IMR-90 (cell line): ENCODE measurements at regions not wholly inside any gene's neighbourhood (a gene's known extent, or its start where the extent isn't known, plus 50 kb on each side); places are given as distances from the start of the nearest gene placed in this dataset.

Experiments
- ATAC-seq: fragments of 200-7000 bp; cut with Tn5 transposase; 2 replicates; pipeline ENCODE4 v1.9.1; 2020; ENCODE audit warnings: low read depth, mild to moderate bottlenecking, moderate library complexity
- BruUV-seq: library from RNA; stranded (reverse); fragments of 400-500 nt; replicated peaks from 2 replicates; lab custom pipeline; 2021; lab: Mats Ljungman, UMichigan
- CTCF ChIA-PET: fragments of 300-600 bp; formaldehyde crosslinking; extraction: SDS; loops from one replicate; lab custom pipeline; 2021; ENCODE audit warnings: antibody characterized with exemption; lab: Yijun Ruan, JAX
- POLR2A ChIA-PET: fragments of 300-600 bp; sonication (Branson Sonifier 250); formaldehyde crosslinking; loops from one replicate; lab custom pipeline; 2022; ENCODE audit warnings: antibody characterized with exemption; ENCODE audit not compliant: unreplicated experiment; lab: Charles Lee
- DNase-seq: peaks from one replicate; pipeline ENCODE4 v3.0.0; 2013
- H2AFZ ChIP-seq: replicated peaks from 2 replicates; pipeline ENCODE3; 2013; ENCODE audit warnings: low read length, mild to moderate bottlenecking; ENCODE audit not compliant: poor library complexity
- H2AK5ac ChIP-seq: 2 replicates; pipeline ENCODE4 v1.6.1; 2013; ENCODE audit warnings: low read depth, low read length, inconsistent platforms
- H2AK9ac ChIP-seq: replicated peaks from 2 replicates; pipeline ENCODE3; 2013; ENCODE audit warnings: mild to moderate bottlenecking, low read depth, low read length, moderate library complexity; ENCODE audit not compliant: poor library complexity
- H2BK120ac ChIP-seq: 2 replicates; pipeline ENCODE4 v1.6.1; 2013; ENCODE audit warnings: low read depth, low read length, inconsistent platforms
- H2BK15ac ChIP-seq: 3 replicates; pipeline ENCODE4 v1.6.1; 2013; ENCODE audit warnings: low read depth, low read length, inconsistent platforms
- H2BK20ac ChIP-seq: 2 replicates; pipeline ENCODE4 v1.6.1; 2013; ENCODE audit warnings: low read depth, mild to moderate bottlenecking, inconsistent platforms, low read length, moderate library complexity
- H2BK5ac ChIP-seq: 2 replicates; pipeline ENCODE4 v1.6.1; 2013; ENCODE audit warnings: mild to moderate bottlenecking, low read depth, low read length, inconsistent platforms; ENCODE audit not compliant: poor library complexity, severe bottlenecking
- H3K14ac ChIP-seq: replicated peaks from 2 replicates; pipeline ENCODE4 v1.6.1; 2013; ENCODE audit warnings: low read depth, low read length, inconsistent platforms
- H3K18ac ChIP-seq: 2 replicates; pipeline ENCODE4 v1.6.1; 2013; ENCODE audit warnings: low read depth, low read length, control low read depth
- H3K23ac ChIP-seq: 2 replicates; pipeline ENCODE4 v1.6.1; 2013; ENCODE audit warnings: low read depth, low read length, inconsistent platforms
- H3K27ac ChIP-seq: 2 replicates; pipeline ENCODE4 v1.5.1; 2013; ENCODE audit warnings: mild to moderate bottlenecking, control low read depth, low read length; ENCODE audit not compliant: insufficient read depth
- H3K27me3 ChIP-seq: 2 replicates; pipeline ENCODE4 v1.6.1; 2013; ENCODE audit warnings: low read length; ENCODE audit not compliant: control insufficient read depth, insufficient read depth
- H3K36me3 ChIP-seq: 2 replicates; pipeline ENCODE4 v1.6.1; 2013; ENCODE audit warnings: low read length, mixed read lengths; ENCODE audit not compliant: control insufficient read depth, insufficient read depth
- H3K4ac ChIP-seq: 2 replicates; pipeline ENCODE4 v1.6.1; 2013; ENCODE audit warnings: low read depth, low read length, inconsistent platforms
- H3K4me1 ChIP-seq: 2 replicates; pipeline ENCODE4 v1.6.1; 2013; ENCODE audit warnings: low read length, mixed read lengths; ENCODE audit not compliant: control insufficient read depth, insufficient read depth
- H3K4me2 ChIP-seq: 2 replicates; pipeline ENCODE4 v1.6.1; 2013; ENCODE audit warnings: low read depth, mild to moderate bottlenecking, control low read depth, low read length, moderate library complexity
- H3K4me3 ChIP-seq: 2 replicates; pipeline ENCODE4 v1.5.1; 2013; ENCODE audit warnings: low read depth, mild to moderate bottlenecking, control low read depth, low read length, moderate library complexity; ENCODE audit not compliant: insufficient read depth
- H3K56ac ChIP-seq: 2 replicates; pipeline ENCODE4 v1.6.1; 2013; ENCODE audit warnings: low read length, inconsistent platforms; ENCODE audit not compliant: insufficient read depth; ENCODE audit errors: extremely low read depth
- H3K79me1 ChIP-seq, 2 experiments: 2 replicates each; pipeline ENCODE4 v1.6.1; 2013; ENCODE audit warnings: low read length in 2 of 2, inconsistent platforms in 1 of 2, low read depth in 1 of 2
- H3K9ac ChIP-seq: 2 replicates; pipeline ENCODE4 v1.6.1; 2013; ENCODE audit warnings: low read depth, low read length, control low read depth
- H3K9me1 ChIP-seq: 2 replicates; pipeline ENCODE4 v1.6.1; 2013; ENCODE audit warnings: low read length, inconsistent platforms; ENCODE audit not compliant: insufficient read depth
- H3K9me3 ChIP-seq: 2 replicates; pipeline ENCODE4 v1.6.1; 2013; ENCODE audit warnings: low read length; ENCODE audit not compliant: control insufficient read depth, insufficient read depth
- H4K20me1 ChIP-seq: 2 replicates; pipeline ENCODE4 v1.6.1; 2013; ENCODE audit warnings: low read length, inconsistent platforms; ENCODE audit not compliant: insufficient read depth
- H4K5ac ChIP-seq: 2 replicates; pipeline ENCODE4 v1.6.1; 2013; ENCODE audit warnings: mild to moderate bottlenecking, low read depth, low read length, control low read depth
- H4K8ac ChIP-seq, 2 experiments: 2 replicates each; pipeline ENCODE4 v1.6.1; 2013; ENCODE audit warnings: low read depth in 2 of 2, low read length in 2 of 2, control low read depth in 1 of 2, inconsistent platforms in 1 of 2
- H4K91ac ChIP-seq: 2 replicates; pipeline ENCODE4 v1.6.1; 2013; ENCODE audit warnings: low read depth, low read length, inconsistent platforms; ENCODE audit not compliant: insufficient read depth
- CTCF ChIP-seq: conservative IDR thresholded peaks from 2 replicates; pipeline ENCODE4 v1.5.1; 2012; ENCODE audit warnings: mild to moderate bottlenecking, low read depth, low read length, improper control_type of control experiment
- ELK1 ChIP-seq: fragments of 150-350 bp; IDR thresholded peaks from 2 replicates; pipeline ENCODE4 v1.6.1; 2016; ENCODE audit warnings: low read depth, mild to moderate bottlenecking, low read length, moderate library complexity, borderline replicate concordance
- MAFK ChIP-seq: IDR thresholded peaks from 2 replicates; pipeline ENCODE4 v1.6.1; 2012; ENCODE audit warnings: low read depth, low read length, improper control_type of control experiment
- NFE2L2 ChIP-seq: fragments of 150-350 bp; IDR thresholded peaks from 2 replicates; pipeline ENCODE4 v1.6.1; 2016; ENCODE audit warnings: low read depth, mild to moderate bottlenecking, low read length
- RAD21 ChIP-seq: IDR thresholded peaks from 2 replicates; pipeline ENCODE4 v1.6.1; 2012; ENCODE audit warnings: low read length, improper control_type of control experiment
- SMC3 ChIP-seq: fragments of 150-350 bp; IDR thresholded peaks from 2 replicates; pipeline ENCODE4 v1.6.1; 2016; ENCODE audit warnings: low read depth, mild to moderate bottlenecking, antibody characterized with exemption, low read length, moderate library complexity
- USF2 ChIP-seq: fragments of 150-350 bp; IDR thresholded peaks from 2 replicates; pipeline ENCODE4 v1.6.1; 2017; ENCODE audit warnings: mild to moderate bottlenecking, antibody characterized with exemption, low read length, low read depth
- WGBS, 2 experiments: methylation state at CpG; one replicate each; pipeline versions ENCODE4 v1.1.5 to v1.1.7; 2013; ENCODE audit warnings: missing lambda C conversion rate in 2 of 2; ENCODE audit not compliant: insufficient read length in 1 of 2; ENCODE audit errors: extremely low coverage in 2 of 2; 5-methylcytosine and 5-hydroxymethylcytosine counted together
- dilution Hi-C: fragments of 300-500 bp; cut with HindIII; formaldehyde crosslinking; loops from one replicate; pipeline ENCODE4 v1.14.3; 2018; ENCODE audit warnings: low sequenced_read_pairs; ENCODE audit not compliant: unreplicated experiment
- in situ Hi-C: fragments of 300-500 bp; cut with MboI; formaldehyde crosslinking; loops from 3 replicates; pipeline ENCODE4 v1.14.3; 2019; ENCODE audit warnings: low sequenced_read_pairs, inconsistent platforms, mixed read lengths
- intact Hi-C: fragments of 100-400 bp; cut with micrococcal nuclease; formaldehyde crosslinking; loops from 2 replicates; pipeline ENCODE4 v1.10.0; 2022

DNA sequence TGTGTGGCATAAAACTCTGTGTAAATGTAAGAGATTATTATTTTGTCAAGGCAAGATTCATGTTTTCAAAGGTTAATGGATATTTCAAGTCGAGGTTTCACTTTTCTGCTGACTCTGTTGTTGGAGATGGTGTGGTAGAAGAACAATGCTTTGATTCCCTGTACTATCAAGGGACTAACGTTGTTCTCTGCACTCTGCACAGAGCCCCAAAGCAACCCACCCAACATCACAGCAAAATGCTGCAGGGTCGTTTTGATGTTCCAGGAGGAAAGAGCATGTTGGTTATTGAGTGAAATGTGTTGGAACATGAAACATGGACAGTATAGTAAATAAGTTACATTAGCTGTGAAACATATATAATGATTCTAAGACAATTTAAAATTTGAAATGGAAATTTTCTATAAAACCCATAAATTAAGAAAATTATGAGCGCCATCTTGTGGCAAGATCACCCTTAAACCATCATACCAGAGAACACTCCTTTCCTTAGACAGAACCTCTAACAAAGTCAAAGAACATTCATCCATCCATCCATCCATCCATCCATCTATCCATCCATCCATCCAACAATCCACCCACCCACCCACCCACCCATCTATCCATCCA is 164.4 kb upstream of the ZBED5 start:
- Histone ChIP-seq H3K4ac (no peak overlapping the region), H3K14ac (no peak overlapping the region), H3K9me1 (0 out of 2 replicates have a peak, but pooled peaks cover 3% of the 10 kb centered on the region), H3K36me3 (no peaks in the 10 kb centered on the region), H2BK15ac (no peak overlapping the region), H3K27ac (no peak overlapping the region), H2AFZ (no peak overlapping the region), H2BK120ac (no peak overlapping the region), H2BK20ac (no peak overlapping the region), H4K5ac (no peak overlapping the region), H3K4me1 (peaks cover 1% of the 10 kb centered on the region; the same call in 1 of the 2 replicates), H3K27me3 (peaks cover 19% of the 10 kb centered on the region), H3K79me1 (no peaks in the 10 kb centered on the region), H4K20me1 (no peaks in the 10 kb centered on the region), H3K56ac (no peak overlapping the region), H3K18ac (no peak overlapping the region), H3K9ac (no peak overlapping the region), H2AK9ac (no peak overlapping the region), H3K23ac (no peak overlapping the region), H3K9me3 (no peaks in the 10 kb centered on the region), H2AK5ac (no peak overlapping the region), H4K8ac (no peak overlapping the region), H2BK5ac (no peak overlapping the region), H4K91ac (no peak overlapping the region), H3K4me3 (no peak overlapping the region), H3K4me2 (no peak overlapping the region)
- no TSS peak for BruUV-seq
- POLR2A ChIA-PET: no interaction called here
- ATAC-seq (peak; percentile 55; the same call in 1 of the 2 replicates), DNase-seq (peak; percentile 24)
- TF ChIP-seq SMC3 (peak; percentile 65), CTCF (peak; percentile 62), NFE2L2 (no peak), RAD21 (peak; percentile 48), ELK1 (no peak), USF2 (no peak), MAFK (no peak)
- CTCF ChIA-PET: interaction anchor here (1.7 to 2.4 kb wide), 3 partner anchors 88 to 229 kb away, joined by 9 to 13 read pairs (median 13); no protein-coding TSS in a partner anchor
- in situ Hi-C loops: loop anchor here (5.0 kb wide), 1 partner anchor 230 kb away; no protein-coding TSS in a partner anchor
- WGBS, 2 experiments: no CpG with 5 or more reads among the region's 4 CpGs
- intact Hi-C loops: loop anchor here (1.0 to 5.0 kb wide), 4 partner anchors 89 to 230 kb away; partner anchors contain the start of genes EIF4G2 and ZBED5
- dilution Hi-C loops: no loop called here
